ENCODE measurements at regions not wholly inside any gene's neighbourhood (a gene's known extent, or its start where the extent isn't known, plus 50 kb on each side); places are given as distances from the start of the nearest gene placed in this dataset.
A peak's percentile ranks its signal among the peaks of the same experiment; 100 is the strongest.

DNA sequence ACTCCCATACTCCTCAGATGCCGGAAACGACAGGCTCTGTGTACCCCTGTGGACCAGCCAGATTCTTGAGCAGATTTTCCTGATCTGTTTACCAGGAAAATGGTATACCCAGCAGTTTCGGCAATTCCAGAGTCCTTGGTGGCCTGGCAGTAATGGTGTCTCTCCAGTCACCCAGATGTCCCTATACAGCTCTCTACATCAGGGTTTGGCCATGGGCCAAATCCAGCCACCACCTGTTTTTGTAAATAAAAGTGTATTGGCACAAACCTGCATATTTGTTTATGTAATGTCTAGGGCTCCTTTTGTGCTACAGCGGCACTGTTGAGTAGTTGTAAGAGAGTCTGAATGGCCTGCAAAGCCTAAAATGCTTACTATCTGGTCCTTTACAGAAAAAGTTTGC is 491.3 kb downstream of the RPS24 start:
- Histone ChIP-seq H3K4me3 (no peak overlapping the region), H3K27me3 (no peaks in the 10 kb centered on the region), H3K27ac (no peak overlapping the region), H3K36me3 (no peaks in the 10 kb centered on the region), H3K4me1 (peaks cover 0 to 7% (median 0%) of the 10 kb centered on the region in 3 donors), H3K9me3 (no peaks in the 10 kb centered on the region)
- DNase-seq (no peak), FAIRE-seq (no peak), ATAC-seq (no peak)
- intact Hi-C loops (cut with DNase I) = no loop called here
- 87 to 92% methylated on average over 4 of the region's 4 CpGs for WGBS, 2 donors
- TF ChIP-seq, protein P1, sequence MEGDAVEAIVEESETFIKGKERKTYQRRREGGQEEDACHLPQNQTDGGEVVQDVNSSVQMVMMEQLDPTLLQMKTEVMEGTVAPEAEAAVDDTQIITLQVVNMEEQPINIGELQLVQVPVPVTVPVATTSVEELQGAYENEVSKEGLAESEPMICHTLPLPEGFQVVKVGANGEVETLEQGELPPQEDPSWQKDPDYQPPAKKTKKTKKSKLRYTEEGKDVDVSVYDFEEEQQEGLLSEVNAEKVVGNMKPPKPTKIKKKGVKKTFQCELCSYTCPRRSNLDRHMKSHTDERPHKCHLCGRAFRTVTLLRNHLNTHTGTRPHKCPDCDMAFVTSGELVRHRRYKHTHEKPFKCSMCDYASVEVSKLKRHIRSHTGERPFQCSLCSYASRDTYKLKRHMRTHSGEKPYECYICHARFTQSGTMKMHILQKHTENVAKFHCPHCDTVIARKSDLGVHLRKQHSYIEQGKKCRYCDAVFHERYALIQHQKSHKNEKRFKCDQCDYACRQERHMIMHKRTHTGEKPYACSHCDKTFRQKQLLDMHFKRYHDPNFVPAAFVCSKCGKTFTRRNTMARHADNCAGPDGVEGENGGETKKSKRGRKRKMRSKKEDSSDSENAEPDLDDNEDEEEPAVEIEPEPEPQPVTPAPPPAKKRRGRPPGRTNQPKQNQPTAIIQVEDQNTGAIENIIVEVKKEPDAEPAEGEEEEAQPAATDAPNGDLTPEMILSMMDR (IDR thresholded peaks at IDR 0.05) = no peak

DNA sequence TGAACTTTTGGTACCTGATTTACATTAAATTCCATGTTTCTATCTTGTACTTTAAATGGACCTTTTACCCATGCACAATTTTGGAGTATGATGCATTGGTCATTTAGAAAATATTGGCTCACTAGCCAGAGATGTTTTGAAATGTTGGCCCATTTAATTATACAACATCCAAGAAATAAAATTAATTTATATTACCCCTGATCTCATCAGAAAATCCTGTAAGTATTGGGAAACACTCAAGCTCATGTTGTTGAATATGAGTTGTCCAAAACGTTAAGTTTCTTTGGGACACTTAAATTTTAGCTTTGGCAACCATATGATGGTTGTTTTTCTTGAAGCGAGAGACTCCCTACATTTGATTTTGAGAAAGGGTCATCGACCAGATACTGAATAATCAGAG is 492.7 kb downstream of the RPS24 start:
- TF ChIP-seq, protein P1 (IDR thresholded peaks at IDR 0.05) = no peak
- FAIRE-seq (no peak), ATAC-seq (no peak), DNase-seq (no peak)
- WGBS, 2 donors = 86 to 90% methylated on average over 3 of the region's 3 CpGs
- Histone ChIP-seq H3K27me3 (no peaks in the 10 kb centered on the region), H3K4me3 (no peak overlapping the region), H3K36me3 (no peaks in the 10 kb centered on the region), H3K4me1 (peaks cover 0 to 15% (median 9%) of the 10 kb centered on the region in 3 donors), H3K27ac (no peak overlapping the region), H3K9me3 (no peaks in the 10 kb centered on the region)
- intact Hi-C loops (cut with DNase I) = no loop called here

DNA sequence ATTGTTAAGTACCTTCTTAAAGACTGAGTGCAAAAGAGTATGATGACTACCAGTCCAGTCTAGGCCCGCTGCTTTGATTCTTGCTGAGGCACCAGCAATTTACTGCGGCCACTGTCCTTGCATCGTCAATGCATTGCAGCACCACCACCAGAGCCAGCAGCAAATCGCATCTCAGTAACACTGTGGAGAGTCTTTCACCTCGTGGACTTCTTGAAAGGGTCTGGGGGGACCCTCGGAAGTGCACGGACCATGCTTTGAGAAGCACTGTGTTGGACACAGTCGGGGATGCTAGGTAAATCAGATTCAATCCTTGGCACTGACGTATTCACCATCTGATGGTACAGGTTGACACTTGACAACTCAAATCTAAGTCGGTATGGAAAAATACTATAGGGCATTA is 493.6 kb downstream of the RPS24 start:
- Histone ChIP-seq H3K9me3 (no peaks in the 10 kb centered on the region), H3K4me1 (peaks cover 0 to 16% (median 12%) of the 10 kb centered on the region in 3 donors), H3K27ac (no peak overlapping the region), H3K4me3 (no peak overlapping the region), H3K36me3 (no peaks in the 10 kb centered on the region), H3K27me3 (no peaks in the 10 kb centered on the region)
- ATAC-seq (no peak), DNase-seq (no peak), FAIRE-seq (no peak)
- TF ChIP-seq, protein P1 (IDR thresholded peaks at IDR 0.05) = no peak
- WGBS, 2 donors = 94 to 95% methylated on average over 10 of the region's 10 CpGs
- intact Hi-C loops (cut with DNase I) = no loop called here

DNA sequence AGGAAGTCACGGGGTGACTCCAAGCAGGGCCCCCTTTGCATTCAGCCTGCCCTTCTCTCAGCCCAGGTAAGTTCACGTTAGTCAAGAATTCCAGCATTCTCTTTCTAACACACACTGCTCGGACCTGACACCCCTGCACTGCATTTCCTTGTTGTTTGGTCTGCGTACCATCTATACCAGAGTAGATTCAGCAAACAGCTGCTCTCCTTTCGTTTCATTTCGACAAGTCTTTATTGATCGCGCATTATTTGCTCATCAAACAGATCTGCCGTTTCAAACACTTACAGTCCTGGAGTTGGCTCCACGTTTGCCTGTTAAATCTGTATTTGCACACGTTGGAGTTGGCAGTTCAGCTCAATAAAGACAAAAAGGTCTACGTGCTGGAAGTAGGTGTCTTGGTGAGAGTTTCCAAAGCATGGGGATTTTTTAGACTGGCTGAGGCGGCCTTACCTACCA is 495.1 kb downstream of the RPS24 start:
- Histone ChIP-seq H3K4me3 (peak overlapping the region in 1 of 4 donors; percentile 8), H3K27me3 (no peaks in the 10 kb centered on the region), H3K36me3 (no peaks in the 10 kb centered on the region), H3K27ac (peak overlapping the region in 2 of 4 donors; percentile 15 to 51), H3K9me3 (no peaks in the 10 kb centered on the region), H3K4me1 (peaks cover 0 to 16% (median 12%) of the 10 kb centered on the region in 3 donors)
- FAIRE-seq (no peak), DNase-seq (peak in 2 of 6 donors; percentile 27 to 28), ATAC-seq (peak; percentile 75 to 84 (median 76))
- TF ChIP-seq, protein P1 (IDR thresholded peaks at IDR 0.05) = no peak
- intact Hi-C loops (cut with DNase I) = no loop called here
- WGBS, 2 donors = 9 to 19% methylated on average over 13 of the region's 13 CpGs

DNA sequence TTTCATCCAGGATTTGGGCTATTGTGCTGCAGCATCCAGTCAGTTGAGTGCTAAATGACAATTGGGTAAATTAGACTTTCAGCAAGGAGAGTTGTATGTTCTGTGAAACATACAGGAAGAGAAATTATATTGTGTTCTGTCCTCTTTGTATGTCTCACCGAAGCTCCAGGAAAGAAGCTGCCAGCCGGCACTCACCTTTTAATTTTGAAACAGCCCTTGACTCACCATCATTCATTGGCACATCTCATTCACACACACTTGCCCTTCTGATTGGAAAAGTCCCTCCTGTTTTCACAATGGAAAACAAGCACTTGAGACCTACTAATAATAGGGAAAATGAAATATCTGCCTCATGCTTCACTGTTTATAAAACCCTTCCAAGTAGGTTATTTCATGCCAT is 495.6 kb downstream of the RPS24 start:
- FAIRE-seq (no peak), ATAC-seq (peak in 2 of 4 donors; percentile 5 to 24), DNase-seq (no peak)
- no peaks in the 10 kb centered on the region for H3K36me3 ChIP-seq
- intact Hi-C loops (cut with DNase I) = no loop called here
- H3K4me1 ChIP-seq = peaks cover 0 to 16% (median 12%) of the 10 kb centered on the region in 3 donors
- H3K27ac ChIP-seq = peak overlapping the region in 1 of 4 donors; percentile 51
- H3K4me3 ChIP-seq = peak overlapping the region in 1 of 4 donors; percentile 8
- TF ChIP-seq, protein P1 (IDR thresholded peaks at IDR 0.05) = no peak
- H3K9me3 ChIP-seq = no peaks in the 10 kb centered on the region
- H3K27me3 ChIP-seq = no peaks in the 10 kb centered on the region
- 78 to 85% methylated on average over 2 of the region's 2 CpGs for WGBS, 2 donors

Measured in pancreas (tissue), 10 donors.